H1 (cell line): ENCODE measurements at regions not wholly inside any gene's neighbourhood (a gene's known extent, or its start where the extent isn't known, plus 50 kb on each side); places are given as distances from the start of the nearest gene placed in this dataset.

Experiments used
- CTCF ChIA-PET: fragments of 300-600 bp; sonication (Branson Sonifier 250); formaldehyde crosslinking; loops from one replicate; lab custom pipeline; 2021; ENCODE audit not compliant: partially characterized antibody; lab: Charles Lee
- POLR2A ChIA-PET: fragments of 300-600 bp; sonication (Branson Sonifier 250); formaldehyde crosslinking; loops from one replicate; lab custom pipeline; 2021; ENCODE audit warnings: inconsistent platforms; ENCODE audit not compliant: partially characterized antibody; lab: Charles Lee
- DNase-seq, 2 experiments: peaks; one replicate each; pipeline versions ENCODE4 v3.0.0 to v3.0.0-alpha.2; 2010 to 2022; ENCODE audit warnings: low spot score in 2 of 2, low read depth in 1 of 2, mixed read lengths in 1 of 2
- FAIRE-seq: peaks from 2 replicates; lab custom pipeline; 2011; peaks lifted over from hg19 to GRCh38; lab: Jason Lieb, UNC
- H2AFZ ChIP-seq: 2 replicates; pipeline ENCODE4 v1.8.1; 2012; ENCODE audit warnings: low read length, inconsistent platforms
- H2AK5ac ChIP-seq: 2 replicates; pipeline ENCODE4 v1.6.1; 2013; ENCODE audit warnings: low read depth, low read length
- H2BK120ac ChIP-seq: replicated peaks from 2 replicates; pipeline ENCODE3; 2013; ENCODE audit warnings: low read depth, low read length, inconsistent platforms
- H2BK12ac ChIP-seq: 2 replicates; pipeline ENCODE4 v1.6.1; 2013; ENCODE audit warnings: low read depth, low read length
- H2BK15ac ChIP-seq: 2 replicates; pipeline ENCODE4 v1.6.1; 2013; ENCODE audit warnings: low read length
- H2BK20ac ChIP-seq: 2 replicates; pipeline ENCODE4 v1.6.1; 2013; ENCODE audit warnings: low read length
- H2BK5ac ChIP-seq: 2 replicates; pipeline ENCODE4 v1.6.1; 2013; ENCODE audit warnings: low read depth, low read length
- H3K14ac ChIP-seq: 2 replicates; pipeline ENCODE4 v1.6.1; 2013; ENCODE audit warnings: inconsistent platforms; ENCODE audit not compliant: insufficient read length
- H3K18ac ChIP-seq: 2 replicates; pipeline ENCODE4 v1.6.1; 2013; ENCODE audit warnings: low read length; ENCODE audit errors: extremely low read depth
- H3K23ac ChIP-seq: 2 replicates; pipeline ENCODE4 v1.6.1; 2013; ENCODE audit warnings: inconsistent platforms; ENCODE audit not compliant: insufficient read length
- H3K23me2 ChIP-seq: 2 replicates; pipeline ENCODE4 v1.6.1; 2013; ENCODE audit warnings: low read depth, low read length
- H3K27ac ChIP-seq: 2 replicates; pipeline ENCODE4 v1.6.1; 2011; ENCODE audit warnings: low read depth, low read length, inconsistent platforms
- H3K27me3 ChIP-seq, 4 experiments: replicated peaks in 1 of 4; 1 replicate in 1 of 4; 2 replicates in 3 of 4; pipeline versions ENCODE4 v1.6.1 to v1.8.1; 2011 to 2013; ENCODE audit warnings: low read length in 3 of 4, mild to moderate bottlenecking in 3 of 4, inconsistent platforms in 2 of 4, mixed read lengths in 2 of 4, moderate library complexity in 1 of 4; ENCODE audit not compliant: control insufficient read depth in 3 of 4, insufficient read depth in 3 of 4; ENCODE audit errors: extremely low read depth in 1 of 4
- H3K36me3 ChIP-seq, 4 experiments: 2 replicates each; pipeline versions ENCODE4 v1.6.1 to v1.8.1; 2011 to 2013; ENCODE audit warnings: mild to moderate bottlenecking in 4 of 4, low read length in 3 of 4, moderate library complexity in 2 of 4, control low read depth in 1 of 4, inconsistent platforms in 1 of 4; ENCODE audit not compliant: insufficient read depth in 4 of 4, control insufficient read depth in 2 of 4
- H3K4ac ChIP-seq: replicated peaks from 2 replicates; pipeline ENCODE3; 2013; ENCODE audit warnings: low read length, low read depth, mixed read lengths, inconsistent platforms; ENCODE audit not compliant: insufficient read length
- H3K4me1 ChIP-seq, 4 experiments: replicated peaks in 1 of 4; 1 replicate in 1 of 4; 2 replicates in 3 of 4; pipeline versions ENCODE4 v1.6.1 to v1.8.1; 2011 to 2013; ENCODE audit warnings: low read length in 3 of 4, inconsistent platforms in 2 of 4, mixed read lengths in 1 of 4; ENCODE audit not compliant: insufficient read depth in 4 of 4, control insufficient read depth in 3 of 4
- H3K4me2 ChIP-seq, 2 experiments: 2 replicates each; pipeline versions ENCODE4 v1.6.1 to v1.8.1; 2011 to 2013; ENCODE audit warnings: low read depth in 2 of 2, low read length in 2 of 2, control low read depth in 1 of 2, inconsistent platforms in 1 of 2, mild to moderate bottlenecking in 1 of 2; ENCODE audit not compliant: insufficient read depth in 1 of 2
- H3K4me3 ChIP-seq, 4 experiments: fragments of 200-600, 300-600 bp in 1 of 4; sonication (generic), shearing (Covaris generic), sonication (Bioruptor Twin) in 1 of 4; 2 replicates each; pipeline versions ENCODE4 v1.5.1 to v1.8.1; 2011 to 2016; ENCODE audit warnings: low read length in 4 of 4, low read depth in 3 of 4, control low read depth in 2 of 4, inconsistent platforms in 2 of 4, mild to moderate bottlenecking in 2 of 4, mixed read lengths in 1 of 4, moderate library complexity in 1 of 4; ENCODE audit not compliant: insufficient read depth in 2 of 4; ENCODE audit errors: extremely low read depth in 1 of 4
- H3K56ac ChIP-seq: replicated peaks from 2 replicates; pipeline ENCODE3; 2013; ENCODE audit warnings: low read depth, mild to moderate bottlenecking, mixed read lengths, low read length, inconsistent platforms; ENCODE audit not compliant: insufficient read length
- H3K79me1 ChIP-seq: 2 replicates; pipeline ENCODE4 v1.6.1; 2013; ENCODE audit warnings: low read depth, low read length, control low read depth
- H3K79me2 ChIP-seq, 2 experiments: 2 replicates each; pipeline versions ENCODE4 v1.6.1 to v1.8.1; 2012 to 2013; ENCODE audit warnings: low read length in 2 of 2, mild to moderate bottlenecking in 2 of 2, inconsistent platforms in 1 of 2; ENCODE audit not compliant: insufficient read depth in 2 of 2, control insufficient read depth in 1 of 2
- H3K9ac ChIP-seq, 4 experiments: replicated peaks in 1 of 4; 1 replicate in 1 of 4; 2 replicates in 3 of 4; pipeline versions ENCODE4 v1.6.1 to v1.8.1; 2011 to 2013; ENCODE audit warnings: low read depth in 3 of 4, low read length in 3 of 4, control low read depth in 2 of 4, mild to moderate bottlenecking in 2 of 4, moderate library complexity in 2 of 4, inconsistent platforms in 1 of 4; ENCODE audit errors: extremely low read depth in 1 of 4
- H3K9me3 ChIP-seq, 2 experiments: 2 replicates each; pipeline versions ENCODE4 v1.6.1 to v1.8.1; 2012 to 2013; ENCODE audit warnings: mild to moderate bottlenecking in 2 of 2, moderate library complexity in 2 of 2, control low read depth in 1 of 2, inconsistent platforms in 1 of 2, low read depth in 1 of 2, low read length in 1 of 2, mixed read lengths in 1 of 2; ENCODE audit not compliant: insufficient read depth in 2 of 2
- H4K20me1 ChIP-seq, 2 experiments: replicated peaks in 1 of 2; 2 replicates each; pipeline versions ENCODE3 to v1.8.1; 2011 to 2013; ENCODE audit warnings: inconsistent platforms in 2 of 2, low read length in 2 of 2, mild to moderate bottlenecking in 1 of 2; ENCODE audit not compliant: insufficient read depth in 2 of 2, control insufficient read depth in 1 of 2
- H4K5ac ChIP-seq: 2 replicates; pipeline ENCODE4 v1.6.1; 2013; ENCODE audit warnings: low read length, low read depth, mixed read lengths, inconsistent platforms; ENCODE audit not compliant: insufficient read length
- H4K8ac ChIP-seq: 2 replicates; pipeline ENCODE4 v1.8.0; 2013; ENCODE audit warnings: mild to moderate bottlenecking, moderate library complexity, low read length, inconsistent platforms; ENCODE audit not compliant: insufficient read depth; ENCODE audit errors: extremely low read depth
- H4K91ac ChIP-seq: replicated peaks from 2 replicates; pipeline ENCODE3; 2013; ENCODE audit warnings: low read length, mixed read lengths, inconsistent platforms; ENCODE audit not compliant: insufficient read length
- ATF3 ChIP-seq: IDR thresholded peaks from 2 replicates; pipeline ENCODE4 v1.6.1; 2011; ENCODE audit warnings: low read depth, mild to moderate bottlenecking, low read length; ENCODE audit not compliant: insufficient read depth
- CBX5 ChIP-seq: fragments of 300-800, 300-1000 bp; sonication (generic); IDR thresholded peaks from 2 replicates; pipeline ENCODE4 v1.7.1; 2016; ENCODE audit warnings: antibody characterized with exemption, low read length, low read depth
- CBX8 ChIP-seq: fragments of 300-800, 300-1000 bp; sonication (generic); IDR thresholded peaks from 2 replicates; pipeline ENCODE4 v1.7.1; 2016; ENCODE audit warnings: low read depth, low read length, borderline replicate concordance
- EZH2 ChIP-seq: fragments of 200-600 bp; sonication (generic); IDR thresholded peaks from 2 replicates; pipeline ENCODE4 v1.7.1; 2012; ENCODE audit warnings: low read depth, mild to moderate bottlenecking, moderate library complexity, low read length, inconsistent platforms; ENCODE audit not compliant: severe bottlenecking
- FOSL1 ChIP-seq: IDR thresholded peaks from 2 replicates; pipeline ENCODE4 v1.6.1; 2011; ENCODE audit warnings: mild to moderate bottlenecking, low read depth, low read length, moderate library complexity; ENCODE audit not compliant: insufficient read depth
- GABPA ChIP-seq: IDR thresholded peaks from 2 replicates; pipeline ENCODE4 v1.6.1; 2011; ENCODE audit warnings: mild to moderate bottlenecking, low read length, moderate library complexity, borderline replicate concordance; ENCODE audit not compliant: insufficient read depth
- GTF2F1 ChIP-seq: IDR thresholded peaks from 2 replicates; pipeline ENCODE4 v1.6.1; 2012; ENCODE audit warnings: low read depth, low read length, improper control_type of control experiment, borderline replicate concordance
- KDM4A ChIP-seq: IDR thresholded peaks from one replicate; pipeline ENCODE4 v1.7.1; 2012; ENCODE audit warnings: low read depth, mild to moderate bottlenecking, moderate library complexity, low read length, inconsistent platforms; ENCODE audit not compliant: severe bottlenecking
- NRF1 ChIP-seq: IDR thresholded peaks from 2 replicates; pipeline ENCODE4 v1.6.1; 2011; ENCODE audit warnings: mild to moderate bottlenecking, low read depth, low read length, improper control_type of control experiment
- PHF8 ChIP-seq: fragments of 200-600 bp; sonication (generic); conservative IDR thresholded peaks from 2 replicates; pipeline ENCODE4 v1.7.1; 2012; ENCODE audit warnings: low read depth, mild to moderate bottlenecking, inconsistent platforms, low read length, moderate library complexity
- RFX5 ChIP-seq: IDR thresholded peaks from 2 replicates; pipeline ENCODE4 v1.6.1; 2011; ENCODE audit warnings: low read depth, low read length, improper control_type of control experiment, borderline replicate concordance
- SIX5 ChIP-seq: IDR thresholded peaks from 2 replicates; pipeline ENCODE4 v1.6.1; 2011; ENCODE audit warnings: mild to moderate bottlenecking, low read depth, low read length
- SP4 ChIP-seq: IDR thresholded peaks from 2 replicates; pipeline ENCODE4 v1.6.1; 2012; ENCODE audit warnings: low read length, inconsistent platforms
- TAF7 ChIP-seq: optimal IDR thresholded peaks from 2 replicates; pipeline ENCODE3; 2011; ENCODE audit warnings: low read depth, mild to moderate bottlenecking, inconsistent platforms, low read length, moderate library complexity, borderline replicate concordance
- YY1 ChIP-seq: IDR thresholded peaks from 2 replicates; pipeline ENCODE4 v1.6.1; 2011; ENCODE audit warnings: low read depth, mild to moderate bottlenecking, low read length
- WGBS, 2 experiments: shearing (Covaris generic) in 1 of 2; methylation state at CpG; one replicate each; pipeline versions ENCODE4 v1.1.6 to v1.1.7; 2013 to 2015; ENCODE audit warnings: low lambda C conversion rate in 2 of 2, mixed read lengths in 2 of 2, inconsistent platforms in 1 of 2, low coverage in 1 of 2, missing lambda C conversion rate in 1 of 2; ENCODE audit not compliant: insufficient replicate concordance in 2 of 2, insufficient coverage in 1 of 2, insufficient read length in 1 of 2; ENCODE audit errors: extremely low coverage in 1 of 2, missing lambda C conversion rate in 1 of 2; 5-methylcytosine and 5-hydroxymethylcytosine counted together

- ChIA-PET POLR2A (no interaction called here), CTCF (no interaction called here)
- H3K23ac ChIP-seq = no peak overlapping the region
- H2BK5ac ChIP-seq = no peak overlapping the region
- no peaks in the 10 kb centered on the region for H3K23me2 ChIP-seq
- DNase-seq (no peak), FAIRE-seq (no peak)
- no peak overlapping the region for H4K8ac ChIP-seq
- H3K79me1 ChIP-seq = no peaks in the 10 kb centered on the region
- no peaks in the 10 kb centered on the region for H3K4me1 ChIP-seq
- H2AFZ ChIP-seq = no peak overlapping the region
- no peak overlapping the region for H2BK15ac ChIP-seq
- no peak overlapping the region for H2BK120ac ChIP-seq
- no peaks in the 10 kb centered on the region for H3K27me3 ChIP-seq
- H3K9me3 ChIP-seq = no peaks in the 10 kb centered on the region
- H3K36me3 ChIP-seq = no peaks in the 10 kb centered on the region
- no peak overlapping the region for H3K4ac ChIP-seq
- H2AK5ac ChIP-seq = no peak overlapping the region
- H2BK20ac ChIP-seq = no peak overlapping the region
- H4K20me1 ChIP-seq = no peaks in the 10 kb centered on the region
- H3K9ac ChIP-seq = no peak overlapping the region
- no peak overlapping the region for H3K56ac ChIP-seq
- H4K5ac ChIP-seq = no peak overlapping the region
- no peak overlapping the region for H2BK12ac ChIP-seq
- H3K14ac ChIP-seq = no peak overlapping the region
- H3K27ac ChIP-seq = no peak overlapping the region
- no peak overlapping the region for H3K18ac ChIP-seq
- no peaks in the 10 kb centered on the region for H3K79me2 ChIP-seq
- no peak overlapping the region for H4K91ac ChIP-seq
- WGBS, 2 experiments = 94% methylated on average over 1 of the region's 1 CpG; no CpG with 5 or more reads in 1 of the 2 experiments
- H3K4me3 ChIP-seq = no peak overlapping the region
- no peak overlapping the region for H3K4me2 ChIP-seq
- TF ChIP-seq GTF2F1 (no peak), KDM4A (no peak), RFX5 (no peak), SIX5 (no peak), EZH2 (no peak), CBX5 (no peak), SP4 (no peak), CBX8 (no peak), GABPA (no peak), YY1 (no peak), NRF1 (no peak), ATF3 (no peak), FOSL1 (no peak), PHF8 (no peak), TAF7 (no peak)
These were observed 185.1 kb upstream of the SLCO3A1 start for GRCh38 chr15:91668370-91668769.
